Caki2 (cell line): ENCODE measurements at regions not wholly inside any gene's neighbourhood (a gene's known extent, or its start where the extent isn't known, plus 50 kb on each side); places are given as distances from the start of the nearest gene placed in this dataset.

Experiments used
- DNase-seq: peaks from one replicate; pipeline ENCODE4 v3.0.0-alpha.2; 2015; ENCODE audit warnings: low read depth
- in situ Hi-C: cut with HindIII; loops from 2 replicates; pipeline ENCODE4 v1.10.0; 2016; ENCODE audit warnings: low sequenced_read_pairs, low pct_unique_long_range_greater_than_20kb, mixed read lengths

DNA sequence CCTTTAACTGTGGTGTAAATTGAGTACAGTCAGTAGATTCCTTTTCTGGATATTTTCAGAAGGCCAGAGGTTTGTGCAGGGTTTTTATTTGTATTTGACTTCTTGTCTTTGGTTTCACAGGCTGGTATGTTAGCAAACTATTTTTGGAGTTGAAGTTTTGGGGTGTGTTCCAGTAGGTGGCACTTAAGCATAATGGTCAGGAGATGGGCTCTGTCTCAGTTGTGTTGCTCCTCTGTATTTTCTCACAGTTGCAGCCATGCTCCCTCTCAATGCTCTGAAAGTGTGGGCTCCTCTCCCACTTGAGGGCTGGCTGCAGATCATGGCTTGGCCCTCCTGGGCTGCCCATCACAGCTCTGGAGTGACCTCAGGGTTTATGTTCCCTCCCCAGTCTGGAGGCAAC is 267.0 kb upstream of the PCSK5 start:
- in situ Hi-C loops: no loop called here
- no peak for DNase-seq

DNA sequence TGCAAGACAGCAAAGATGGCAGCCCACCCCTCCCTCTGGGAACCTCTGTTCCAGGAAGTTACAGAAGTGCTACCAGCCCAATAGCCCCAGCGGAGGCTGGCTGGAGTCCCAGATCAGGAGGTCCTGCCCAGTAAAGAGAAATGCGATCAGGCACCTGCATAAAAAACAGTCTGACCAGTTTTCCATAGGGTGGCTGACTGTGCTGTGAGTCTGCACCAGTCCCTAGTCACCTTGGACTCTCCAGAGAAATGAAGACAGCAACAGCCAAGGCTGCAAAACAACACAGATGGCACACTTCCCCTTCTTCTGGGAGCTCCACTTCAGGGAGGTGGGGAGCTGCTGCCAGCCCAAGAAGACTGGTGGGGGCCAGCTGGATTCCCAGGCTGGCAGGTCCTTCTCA is 265.5 kb upstream of the PCSK5 start:
- DNase-seq: no peak
- in situ Hi-C loops: no loop called here

- in situ Hi-C loops: no loop called here
Observed at GRCh38 chr9:75626860-75627259, 263.6 kb upstream of the PCSK5 start.

GRCh38 chr9:75628952-75629351 is 261.5 kb upstream of the PCSK5 start:
- DNase-seq: no peak
- in situ Hi-C loops: no loop called here

More at GRCh38 chr9:75626860-75627259, 263.6 kb upstream of the PCSK5 start:
- no peak for DNase-seq

GRCh38 chr9:75633451-75634057 is 256.9 kb upstream of the PCSK5 start:
- no peak for DNase-seq
- in situ Hi-C loops: no loop called here

- DNase-seq: no peak
- in situ Hi-C loops: no loop called here
Observed at GRCh38 chr9:75636427-75637045, 253.9 kb upstream of the PCSK5 start.

- in situ Hi-C loops: no loop called here
Observed at GRCh38 chr9:75639971-75640610, 250.4 kb upstream of the PCSK5 start.

DNA sequence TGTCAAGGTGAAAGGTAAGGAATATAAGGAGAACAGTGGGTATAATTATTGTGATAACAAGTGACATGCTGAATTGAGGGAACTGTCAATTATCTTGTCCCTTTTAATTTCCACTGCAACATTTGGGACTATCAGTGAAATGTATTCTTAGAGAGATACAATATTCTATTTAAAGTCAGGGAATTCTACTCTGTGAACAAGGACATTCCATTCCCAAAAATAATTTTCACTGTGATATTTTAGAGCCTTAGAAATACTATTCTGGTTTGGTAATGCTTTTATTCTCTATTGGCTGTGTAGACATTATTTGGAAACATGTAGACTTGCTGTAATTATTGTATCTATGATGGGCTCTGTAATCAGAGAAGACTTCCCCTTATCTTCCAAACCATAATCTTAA is 248.0 kb upstream of the PCSK5 start:
- in situ Hi-C loops: no loop called here
- no peak for DNase-seq

More at GRCh38 chr9:75639971-75640610, 250.4 kb upstream of the PCSK5 start:
- no peak for DNase-seq

DNA sequence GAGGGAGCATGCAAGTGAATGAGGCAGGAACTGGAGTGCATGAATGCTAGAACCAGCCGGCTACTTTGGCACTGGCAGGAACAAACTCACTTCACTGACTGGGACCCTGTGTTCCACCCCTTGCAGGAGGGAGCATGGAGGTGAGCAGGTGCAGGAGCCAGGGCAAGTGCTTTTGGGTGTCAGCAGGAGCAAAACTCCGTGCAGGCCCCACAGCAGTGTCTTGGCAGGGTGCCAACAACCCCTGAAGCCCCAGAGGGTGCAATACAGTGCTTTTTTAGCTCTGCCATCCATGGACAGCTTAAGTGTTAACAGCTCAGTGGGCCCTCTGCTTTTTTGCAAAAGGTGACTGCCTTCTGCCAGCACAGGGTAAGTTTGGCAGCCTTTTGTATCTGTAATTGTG is 245.8 kb upstream of the PCSK5 start:
- DNase-seq: no peak
- in situ Hi-C loops: no loop called here

- in situ Hi-C loops: no loop called here
Observed at GRCh38 chr9:75648034-75648433, 242.4 kb upstream of the PCSK5 start.

GRCh38 chr9:75649060-75649459 is 241.4 kb upstream of the PCSK5 start:
- in situ Hi-C loops: no loop called here
- DNase-seq: no peak

More at GRCh38 chr9:75648034-75648433, 242.4 kb upstream of the PCSK5 start:
- DNase-seq: no peak

DNA sequence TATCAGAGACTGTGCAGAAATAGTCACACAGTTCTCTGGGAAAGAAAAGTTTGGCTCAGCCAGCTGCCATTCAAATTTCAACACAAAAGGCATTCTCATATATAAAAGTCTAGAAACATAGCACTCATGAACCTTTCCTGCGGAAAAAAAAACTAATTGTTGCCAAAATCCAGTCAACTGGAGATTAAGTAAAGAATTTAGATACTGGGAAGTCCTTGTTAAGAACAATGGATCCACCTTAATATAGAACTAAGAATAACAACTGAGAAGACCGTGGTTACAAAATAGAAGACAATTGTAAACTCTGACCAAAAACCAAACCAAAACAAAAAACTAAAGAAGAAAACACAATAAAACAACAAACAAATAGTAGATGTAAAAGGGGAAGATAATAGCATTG is 238.8 kb upstream of the PCSK5 start:
- no peak for DNase-seq
- in situ Hi-C loops: no loop called here

DNA sequence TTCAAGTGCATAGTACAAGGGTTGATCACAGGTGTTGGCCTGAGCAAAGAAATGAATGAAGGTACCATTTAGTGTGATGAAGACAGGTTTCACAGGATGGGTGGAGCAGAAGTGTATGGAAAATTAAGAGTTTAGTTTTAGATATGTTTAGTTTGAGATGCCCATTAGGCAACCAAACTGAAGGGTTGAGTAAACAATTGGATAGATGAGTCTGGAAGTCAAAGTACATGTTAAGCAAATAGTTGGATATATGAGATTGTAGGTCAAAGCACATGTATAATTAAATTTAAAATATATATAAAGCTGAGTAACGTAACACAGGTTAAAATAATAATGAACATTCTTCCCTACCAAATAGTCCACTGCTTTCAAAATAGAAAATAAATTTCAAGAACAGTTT is 237.1 kb upstream of the PCSK5 start:
- no peak for DNase-seq
- in situ Hi-C loops: no loop called here

- DNase-seq: no peak
- in situ Hi-C loops: no loop called here
Observed at GRCh38 chr9:75653750-75654149, 236.7 kb upstream of the PCSK5 start.

DNA sequence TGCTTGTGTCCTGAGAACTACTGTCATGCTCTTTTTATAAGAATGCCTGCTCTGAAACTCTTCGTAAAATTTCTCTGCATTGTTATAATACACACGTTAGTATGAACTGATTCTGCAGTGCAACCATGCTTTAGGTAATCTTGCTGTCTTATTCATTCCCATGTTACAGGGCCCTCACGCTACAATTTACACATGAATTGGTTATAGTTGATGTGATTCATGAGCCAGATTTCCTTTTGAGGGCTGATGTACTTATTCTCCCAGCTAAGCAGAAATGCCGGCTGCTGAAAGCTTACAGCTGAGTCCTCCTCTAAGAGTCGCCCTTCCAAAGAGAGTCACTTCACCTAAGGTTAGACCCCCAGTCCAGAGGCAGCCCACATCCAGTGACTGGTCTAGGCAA is 233.5 kb upstream of the PCSK5 start:
- DNase-seq: no peak
- in situ Hi-C loops: no loop called here

DNA sequence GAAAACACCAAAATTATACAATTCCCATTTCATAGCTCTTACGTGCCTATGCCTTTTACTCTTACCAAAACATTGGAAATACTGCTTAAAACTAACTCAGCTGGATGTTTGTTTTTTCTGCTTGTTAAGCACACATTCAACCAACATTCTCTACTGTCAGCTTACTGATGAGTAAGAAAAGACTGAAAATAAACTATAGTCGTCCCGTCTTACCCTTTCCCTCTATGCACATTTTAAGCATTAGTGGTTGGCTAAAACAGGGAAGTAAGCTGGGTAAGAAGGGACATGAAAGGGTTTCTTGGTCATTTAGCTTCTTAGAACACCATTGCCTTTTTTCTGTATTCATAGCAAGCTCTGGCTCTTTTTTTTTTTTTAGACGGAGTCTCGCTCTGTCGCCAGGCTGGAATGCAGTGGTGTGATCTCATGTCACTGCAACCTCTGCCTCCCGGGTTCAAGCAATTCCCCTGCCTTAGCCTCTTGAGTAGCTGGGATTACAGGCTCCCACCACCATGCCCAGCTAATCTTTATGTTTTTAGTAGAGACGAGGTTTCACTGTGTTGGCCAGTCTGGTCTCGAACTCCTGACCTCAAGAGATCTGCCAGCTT is 232.1 kb upstream of the PCSK5 start:
- DNase-seq: peak; percentile 47
- in situ Hi-C loops: no loop called here

DNA sequence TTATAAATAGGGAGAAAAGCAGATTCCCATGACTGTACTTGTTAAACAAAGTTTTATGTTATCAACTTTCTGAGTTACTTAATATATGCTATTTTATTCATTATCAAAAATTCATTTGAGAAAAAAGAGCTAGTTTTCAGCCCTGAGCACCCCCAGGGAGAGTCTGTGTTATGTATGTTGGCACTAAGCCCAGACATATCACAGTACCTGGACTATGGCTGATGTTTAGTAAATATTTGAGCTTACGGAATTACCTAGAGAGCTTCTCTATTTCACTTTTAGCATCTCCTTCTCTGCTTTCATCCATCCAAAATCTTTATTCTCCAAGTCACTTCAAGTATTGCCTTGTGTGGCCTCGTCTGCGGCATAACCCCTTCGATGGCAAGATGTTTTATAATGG is 225.9 kb upstream of the PCSK5 start:
- DNase-seq: no peak
- in situ Hi-C loops: no loop called here

DNA sequence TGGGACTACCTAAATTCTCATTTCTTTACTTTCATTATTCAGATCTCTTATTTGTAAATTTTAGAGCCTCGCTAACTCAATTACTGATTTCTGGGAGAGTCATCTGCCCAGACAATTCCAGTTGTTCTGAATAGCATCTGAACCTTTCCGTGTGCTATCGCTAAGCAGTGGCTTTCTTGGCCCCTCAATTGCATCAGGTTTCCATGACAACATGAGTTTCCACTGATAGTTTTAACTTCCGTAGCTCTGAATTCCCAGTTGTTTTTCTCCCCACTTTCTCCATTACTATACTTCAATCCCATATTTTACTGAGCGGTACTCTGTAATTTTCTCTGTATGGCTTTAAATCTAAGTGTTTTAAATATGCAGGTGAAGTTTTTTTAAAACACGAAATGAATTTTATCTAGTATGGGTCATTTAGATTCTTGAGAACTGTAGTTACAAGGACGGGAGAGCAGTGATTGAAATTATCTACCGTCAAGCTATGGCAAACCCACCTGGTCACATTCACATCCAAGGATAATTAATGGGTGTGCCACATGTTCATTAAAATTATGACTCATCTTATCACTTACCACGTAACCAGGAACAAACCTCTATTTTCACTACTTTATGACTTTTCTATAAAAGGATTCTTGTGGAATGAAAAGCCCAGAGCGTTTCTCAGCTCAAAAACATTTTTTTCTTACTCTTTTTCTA is 223.5 kb upstream of the PCSK5 start:
- in situ Hi-C loops: no loop called here

DNA sequence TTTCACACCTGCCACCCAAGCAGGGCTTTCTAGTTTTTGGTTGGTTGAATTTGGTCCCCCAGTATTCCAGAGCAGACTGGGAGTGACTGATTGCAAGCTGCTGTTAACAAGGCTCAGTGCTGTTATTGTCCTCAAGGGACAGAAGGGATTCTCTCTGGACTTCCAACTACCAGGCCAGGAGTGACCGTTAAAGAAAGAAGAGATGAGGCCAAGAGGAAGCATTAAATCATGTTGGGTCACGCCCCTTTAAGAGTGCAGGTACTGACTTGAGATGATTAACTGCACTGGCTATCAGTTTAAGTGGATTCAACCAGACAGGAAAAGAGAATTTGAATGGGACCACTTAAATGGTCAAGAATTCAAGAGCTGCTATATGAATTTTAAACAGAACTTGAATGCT is 220.8 kb upstream of the PCSK5 start:
- in situ Hi-C loops: no loop called here

More for the DNA sequence above, 223.5 kb upstream of the PCSK5 start:
- no peak for DNase-seq

More for the DNA sequence above, 220.8 kb upstream of the PCSK5 start:
- no peak for DNase-seq
